GM18517 (cell line): ENCODE measurements at regions not wholly inside any gene's neighbourhood (a gene's known extent, or its start where the extent isn't known, plus 50 kb on each side); places are given as distances from the start of the nearest gene placed in this dataset.

ENCODE experiments used
- ATAC-seq: cut with Tn5 transposase; IDR thresholded peaks from one replicate; pipeline ENCODE4 v1.9.1; 2021; ENCODE audit warnings: mild to moderate bottlenecking, moderate library complexity; ENCODE audit not compliant: unreplicated experiment

- no peak for ATAC-seq
Observed at GRCh38 chr9:106403081-106403480, 459.9 kb upstream of the ZNF462 start.

DNA sequence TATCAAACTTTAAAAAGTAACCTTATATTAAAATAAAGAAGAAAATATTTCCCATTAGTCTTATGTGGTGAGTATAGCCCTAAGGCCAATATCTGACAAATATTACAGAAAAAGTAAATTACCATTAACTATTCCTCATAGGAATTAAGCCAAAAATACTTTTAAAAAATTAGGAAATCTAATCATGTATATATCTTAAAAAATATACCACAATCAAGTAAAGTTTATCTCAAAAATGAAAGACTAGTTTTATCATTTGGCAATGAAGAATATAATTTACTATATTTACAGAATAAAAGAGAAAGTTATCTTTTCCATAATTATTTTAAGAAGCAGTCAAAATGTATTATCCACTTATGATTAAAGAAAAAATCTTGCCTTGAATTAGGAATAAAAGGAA lies 458.8 kb upstream of the ZNF462 start:
- ATAC-seq, result no peak

GRCh38 chr9:106405871-106406435 lies 457.0 kb upstream of the ZNF462 start:
- no peak for ATAC-seq

DNA sequence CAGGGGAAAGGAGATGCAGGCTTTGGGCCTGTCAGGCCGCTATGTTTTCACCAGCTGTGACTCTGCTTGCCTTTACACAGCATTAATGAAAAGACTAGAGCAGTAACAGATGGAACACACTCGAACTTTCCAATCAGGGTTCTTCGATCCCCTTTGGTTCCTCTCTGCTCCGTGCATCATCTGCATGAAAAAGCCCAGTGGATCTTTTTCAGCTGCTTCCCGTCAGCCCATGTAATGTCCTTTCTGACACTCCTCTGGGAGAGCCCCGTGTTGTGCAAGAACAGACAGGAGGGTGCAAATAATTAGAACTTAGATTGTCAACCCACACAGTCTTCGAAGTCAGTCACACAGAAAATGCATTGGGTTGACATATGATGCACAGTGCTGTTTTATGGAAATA lies 448.9 kb upstream of the ZNF462 start:
- no peak for ATAC-seq

DNA sequence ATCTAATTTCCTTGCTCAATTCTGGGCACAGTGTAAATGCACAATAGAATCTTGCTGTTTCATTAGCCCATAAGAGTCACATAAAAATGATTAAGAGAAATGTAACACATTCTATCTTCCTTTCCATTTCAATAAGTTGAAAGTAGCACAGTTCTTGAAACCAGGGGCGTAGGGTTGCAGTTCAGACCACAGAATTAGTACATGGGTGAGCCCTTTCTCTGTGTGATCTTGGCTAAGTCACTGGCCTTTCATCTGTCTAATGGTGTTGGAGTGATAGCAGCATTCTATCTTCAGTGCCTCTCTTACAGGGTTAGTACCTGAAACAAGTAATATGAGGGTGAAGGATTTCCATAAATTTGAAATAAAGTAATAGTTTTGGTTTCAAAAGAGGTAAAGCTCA lies 445.3 kb upstream of the ZNF462 start:
- no peak for ATAC-seq

DNA sequence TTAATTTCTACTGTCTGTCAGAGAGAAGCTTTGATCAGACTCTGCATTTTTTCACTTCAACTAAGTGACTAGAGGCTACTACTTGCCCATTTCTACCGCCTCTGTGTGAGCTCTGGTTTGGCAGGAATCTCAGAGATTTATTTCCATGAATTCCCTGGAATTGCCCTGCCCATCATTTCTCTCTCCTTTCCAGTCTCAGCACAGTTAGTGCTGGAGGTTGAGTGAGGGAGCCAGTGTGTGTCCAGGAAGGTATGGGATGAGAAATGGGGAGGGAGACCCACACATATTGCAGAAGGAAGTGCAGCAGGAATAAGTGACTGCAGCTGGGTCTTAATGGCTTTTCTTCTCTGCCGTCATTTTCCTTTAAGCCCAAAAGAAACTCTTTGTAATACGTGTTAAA lies 443.1 kb upstream of the ZNF462 start:
- no peak for ATAC-seq

GRCh38 chr9:106420511-106420944 lies 442.4 kb upstream of the ZNF462 start:
- peak; percentile 78 for ATAC-seq

DNA sequence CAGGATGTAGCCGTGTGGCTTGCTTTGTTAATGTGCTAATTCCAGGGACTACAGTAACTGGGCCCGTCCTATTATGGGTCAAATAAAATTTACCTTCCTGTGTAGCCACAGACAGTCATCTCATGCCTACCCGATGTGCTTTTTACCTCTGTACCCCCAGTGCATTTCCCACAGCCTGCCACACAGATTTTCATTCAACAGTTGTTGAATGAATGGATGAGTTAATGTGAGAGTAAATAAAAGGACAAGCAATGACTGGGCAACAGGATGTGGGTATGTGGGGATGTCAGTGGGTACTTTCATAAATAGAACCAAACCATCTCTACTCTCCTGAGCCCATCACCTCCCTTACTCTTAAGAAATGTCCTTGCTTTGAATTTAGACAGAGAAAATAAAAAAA lies 441.2 kb upstream of the ZNF462 start:
- peak; percentile 69 for ATAC-seq

DNA sequence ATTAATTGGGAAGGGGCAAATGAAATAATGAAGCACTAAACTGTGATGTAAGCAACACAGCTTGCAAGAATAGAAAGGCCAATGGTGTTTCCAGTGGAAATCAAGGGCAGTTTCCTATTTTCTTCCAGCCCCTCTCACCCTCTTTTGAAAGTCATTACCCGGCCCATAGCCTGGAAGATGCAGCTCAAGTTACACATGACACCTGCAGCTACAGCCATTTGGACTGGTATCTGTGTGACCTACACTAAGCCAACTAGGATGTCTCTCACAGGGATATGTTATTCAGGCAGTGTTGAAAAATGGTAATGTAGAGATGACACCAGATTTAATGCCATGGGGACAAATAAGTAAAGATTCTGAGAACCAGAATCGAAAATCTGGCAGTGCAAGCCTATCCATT lies 439.4 kb upstream of the ZNF462 start:
- no peak for ATAC-seq

- ATAC-seq, result no peak
Observed at GRCh38 chr9:106432631-106433030, 430.3 kb upstream of the ZNF462 start.

GRCh38 chr9:106438928-106439327 lies 424.0 kb upstream of the ZNF462 start:
- ATAC-seq, result no peak

- no peak for ATAC-seq
Observed at GRCh38 chr9:106441283-106441682, 421.7 kb upstream of the ZNF462 start.

GRCh38 chr9:106443520-106443919 lies 419.4 kb upstream of the ZNF462 start:
- ATAC-seq, result no peak

DNA sequence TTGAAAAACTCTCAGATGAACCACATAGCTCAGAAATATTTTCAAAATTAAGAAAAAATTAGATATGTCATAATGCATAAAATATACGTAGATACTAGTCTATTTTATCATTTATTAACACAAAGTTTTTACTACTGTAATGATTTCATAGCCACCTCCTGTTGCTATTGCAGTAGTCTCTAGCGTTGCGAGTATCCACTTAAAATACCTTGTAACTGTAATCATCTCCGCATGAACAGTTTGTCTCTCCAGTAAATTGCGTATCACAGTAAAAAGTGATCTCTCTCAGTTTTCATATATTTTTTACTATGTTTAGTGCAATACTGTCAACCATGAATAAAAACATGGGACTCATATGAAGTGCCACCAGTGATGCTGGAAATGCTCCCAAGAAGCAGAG lies 417.9 kb upstream of the ZNF462 start:
- no peak for ATAC-seq

DNA sequence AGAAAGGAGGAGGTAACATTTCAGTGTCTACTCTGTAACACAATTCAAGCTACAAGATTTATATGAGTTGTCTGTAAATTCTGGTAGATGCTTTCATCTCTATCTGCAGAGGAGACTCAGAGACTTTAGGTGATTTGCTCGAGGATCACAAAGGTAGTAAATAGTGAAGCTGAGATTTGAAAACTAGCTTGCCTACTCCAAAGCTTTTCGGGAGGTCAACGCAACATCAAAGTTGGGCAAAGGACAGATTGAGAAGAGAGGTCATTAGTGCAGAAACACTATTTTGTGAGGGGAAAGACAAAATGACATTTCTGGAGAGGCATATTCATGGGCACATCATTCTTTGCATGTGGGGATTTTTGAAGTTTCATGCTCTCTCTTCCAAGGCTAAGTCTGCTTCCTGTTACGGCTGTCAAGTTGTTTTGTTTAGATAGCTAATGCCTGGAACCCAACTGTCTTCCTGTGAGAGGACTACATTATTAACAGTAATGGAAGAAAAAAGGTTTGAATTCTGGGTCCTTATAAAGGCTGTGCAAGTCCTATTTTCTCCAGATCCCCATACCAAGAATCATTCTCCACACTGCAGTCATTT lies 413.5 kb upstream of the ZNF462 start:
- no peak for ATAC-seq

DNA sequence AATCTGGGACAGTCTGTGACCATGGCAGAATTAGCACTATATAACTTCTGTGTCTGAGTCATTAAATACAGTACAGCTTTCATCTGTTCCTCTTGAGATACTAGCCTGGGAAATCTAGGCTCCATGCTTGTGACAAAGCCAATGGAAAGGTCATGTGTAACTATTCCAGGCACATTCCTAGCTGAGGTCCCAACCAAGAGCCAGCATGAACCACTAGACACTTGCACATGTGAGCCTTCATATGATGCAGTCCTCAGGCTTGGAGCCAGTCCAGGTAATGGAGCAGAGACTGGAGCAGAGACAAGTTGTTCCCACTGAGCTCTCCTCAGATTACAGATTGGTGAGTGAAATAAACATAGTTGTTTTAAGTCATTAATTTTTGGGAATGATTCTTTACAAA lies 412.4 kb upstream of the ZNF462 start:
- ATAC-seq, result no peak

- no peak for ATAC-seq
Observed at GRCh38 chr9:106451223-106451622, 411.7 kb upstream of the ZNF462 start.

- ATAC-seq, result no peak
Observed at GRCh38 chr9:106456581-106456980, 406.4 kb upstream of the ZNF462 start.

DNA sequence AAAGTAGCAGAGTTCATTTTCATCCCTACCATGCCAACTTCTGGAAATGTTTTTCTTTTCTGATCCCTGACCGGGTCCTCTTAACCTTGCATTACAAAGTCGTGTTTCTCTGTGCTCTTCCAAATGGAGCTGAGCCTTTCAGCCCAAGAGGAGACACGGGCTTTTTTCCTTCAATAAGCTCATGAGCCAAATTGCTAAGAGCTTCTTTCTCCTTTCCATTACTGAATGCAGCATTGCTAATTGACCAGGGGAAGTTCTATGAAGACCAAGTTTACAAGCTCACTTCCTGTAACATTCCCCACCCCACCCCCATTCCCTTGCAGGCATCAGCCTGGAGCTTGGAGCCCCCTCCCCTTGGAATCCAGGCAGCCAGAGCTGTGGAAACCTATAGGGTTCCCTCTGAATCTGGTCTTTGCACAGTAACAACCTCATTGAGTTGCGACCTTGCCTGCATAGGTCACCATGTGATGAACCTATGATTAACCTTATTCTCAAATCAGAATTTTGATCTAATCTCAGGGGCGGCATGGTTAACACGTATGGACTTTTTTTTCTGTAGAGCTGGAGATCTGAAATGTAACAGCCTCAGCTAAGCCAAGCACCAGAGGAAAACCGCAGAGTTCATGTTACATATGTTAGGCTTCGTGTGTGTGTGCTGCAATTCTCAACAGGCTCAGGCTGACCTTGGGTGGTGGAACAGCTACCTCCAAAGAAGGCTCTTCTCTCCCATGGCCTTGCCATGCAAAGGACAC lies 395.7 kb upstream of the ZNF462 start:
- ATAC-seq, result no peak

DNA sequence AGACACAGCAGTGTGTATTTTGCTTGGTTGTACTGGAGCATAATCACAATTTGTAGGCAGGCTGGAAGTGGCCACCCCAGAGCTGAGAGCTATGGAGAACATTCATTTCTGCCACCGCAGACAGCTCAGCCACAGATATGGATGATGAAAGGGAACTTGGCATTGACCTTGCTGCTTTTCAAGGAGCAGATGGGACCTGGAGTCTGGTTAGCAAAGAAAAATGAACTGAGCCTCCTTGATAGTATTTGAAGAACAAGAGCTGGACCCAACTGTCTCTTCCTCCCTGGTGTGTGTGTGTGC lies 395.2 kb upstream of the ZNF462 start:
- ATAC-seq, result no peak

DNA sequence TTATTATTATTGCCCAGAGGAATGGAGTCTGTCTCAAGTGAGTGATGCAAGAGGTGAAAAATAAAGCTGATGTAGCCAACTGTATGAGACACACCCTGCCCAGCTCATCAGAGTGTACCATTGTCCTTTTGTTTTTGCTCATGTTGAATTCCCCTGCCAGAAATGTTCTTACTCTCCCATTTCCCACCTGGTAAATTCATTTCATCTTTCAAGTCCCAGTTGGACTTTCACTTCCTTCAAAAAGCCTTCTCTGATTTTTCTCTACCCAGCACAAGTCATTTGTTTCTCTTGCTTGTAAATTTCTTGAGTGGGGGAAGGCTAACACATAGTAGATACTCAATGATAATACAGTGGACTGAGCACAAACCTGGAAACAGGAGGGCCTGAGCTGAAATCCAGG lies 394.5 kb upstream of the ZNF462 start:
- no peak for ATAC-seq

GRCh38 chr9:106478312-106478711 lies 384.7 kb upstream of the ZNF462 start:
- no peak for ATAC-seq

DNA sequence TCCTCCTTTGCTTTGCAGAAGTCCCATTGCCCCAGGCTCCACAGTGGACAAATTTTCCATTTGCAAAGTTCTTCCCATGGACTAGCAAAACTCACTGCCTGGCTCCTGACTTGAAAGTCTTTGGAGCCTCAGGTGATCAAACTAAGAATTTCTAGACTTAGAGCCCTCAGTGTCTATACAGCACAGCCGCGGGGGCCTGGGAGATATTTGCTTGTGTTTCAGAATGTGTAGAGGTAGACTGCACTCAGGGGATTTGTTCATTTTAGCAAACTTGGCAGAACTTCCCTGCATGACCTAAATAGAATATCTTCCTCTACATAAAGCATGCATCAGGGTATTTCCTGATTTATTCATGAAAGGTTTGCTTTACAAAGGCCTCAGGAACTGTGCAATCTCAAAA lies 384.2 kb upstream of the ZNF462 start:
- no peak for ATAC-seq
